ENCODE measurements at regions not wholly inside any gene's neighbourhood (a gene's known extent, or its start where the extent isn't known, plus 50 kb on each side); places are given as distances from the start of the nearest gene placed in this dataset.

GRCh38 chr14:41297576-41298327 lies 308.9 kb upstream of the LRFN5 start:
- Mint-ChIP-seq H3K9me3 (no peaks in the 10 kb centered on the region), H3K36me3 (ENCODE audit: insufficient read depth in 1 of 3, low read depth in 3 of 3) (no peaks in the 10 kb centered on the region), H3K4me3 (no peak overlapping the region), H3K4me1 (peaks cover 12 to 14% of the 10 kb centered on the region in 2 experiments), H3K27ac (no peak overlapping the region), H3K27me3 (ENCODE audit: low read depth) (no peaks in the 10 kb centered on the region)
- no peak overlapping the region for H4K8ac ChIP-seq (replicated peaks; ENCODE audit: insufficient read length, low read depth, low read length)
- WGBS (ENCODE audit: extremely low coverage, insufficient read length, low lambda C conversion rate), result no CpG with 5 or more reads among the region's 5 CpGs
- no peaks in the 10 kb centered on the region for H3K27me3 ChIP-seq (ENCODE audit: insufficient read depth, low read length)
- no peak overlapping the region for H2BK20ac ChIP-seq (ENCODE audit: low read depth, low read length, poor library complexity, severe bottlenecking)
- H2BK5ac ChIP-seq (ENCODE audit: insufficient read length, low read length), result no peak overlapping the region
- no peak overlapping the region for H2AK5ac ChIP-seq (ENCODE audit: insufficient read length, low read length)
- no peak overlapping the region for H3K23ac ChIP-seq (ENCODE audit: insufficient read length, low read depth, low read length)
- 0 out of 2 replicates have a peak, but pooled peaks cover 2% of the 10 kb centered on the region for H3K4me1 ChIP-seq (ENCODE audit: insufficient read depth, low read length)
- H2BK12ac ChIP-seq (ENCODE audit: insufficient read length, low read depth, low read length), result no peak overlapping the region
- no peak overlapping the region for H3K18ac ChIP-seq (ENCODE audit: insufficient read length, low read depth, low read length)
- no peak overlapping the region for H3K9ac ChIP-seq (ENCODE audit: extremely low read depth, insufficient read length, low read length)
- H3K14ac ChIP-seq (ENCODE audit: insufficient read depth, low read length), result no peak overlapping the region
- no peak overlapping the region for H3T11ph ChIP-seq (ENCODE audit: low read length)
- H3K79me1 ChIP-seq (ENCODE audit: insufficient read depth, low read depth, low read length, poor library complexity, severe bottlenecking), result no peaks in the 10 kb centered on the region
- no peak overlapping the region for H3K56ac ChIP-seq (ENCODE audit: insufficient read length, low read depth, low read length)
- no peak overlapping the region for H2AFZ ChIP-seq (ENCODE audit: low read length)
- H3K9me3 ChIP-seq (ENCODE audit: control insufficient read depth, low read depth, low read length), result no peaks in the 10 kb centered on the region
- no peak overlapping the region for H3K27ac ChIP-seq (ENCODE audit: insufficient read length, low read depth, low read length)
- no peak overlapping the region for H2BK15ac ChIP-seq (ENCODE audit: low read depth, low read length)
- no peak for DNase-seq
- H4K20me1 ChIP-seq (ENCODE audit: control insufficient read depth, insufficient read depth, insufficient read length), result no peaks in the 10 kb centered on the region
- no peak overlapping the region for H3K4me2 ChIP-seq (ENCODE audit: insufficient read depth, insufficient read length, low read length)
- H3K23me2 ChIP-seq (ENCODE audit: insufficient read length, low read depth, low read length, poor library complexity, severe bottlenecking), result no peaks in the 10 kb centered on the region
- H3K4ac ChIP-seq (ENCODE audit: low read depth, low read length), result no peak overlapping the region
- no peak overlapping the region for H4K91ac ChIP-seq (ENCODE audit: insufficient read length, low read depth, low read length)
- no peak overlapping the region for H4K5ac ChIP-seq (ENCODE audit: insufficient read length, low read depth, low read length)
- TF ChIP-seq CTCF (conservative IDR thresholded peaks at IDR 0.05), result no peak
- no peaks in the 10 kb centered on the region for H3K79me2 ChIP-seq (ENCODE audit: insufficient read depth, low read length)
- H2BK120ac ChIP-seq (ENCODE audit: low read depth, low read length, poor library complexity, severe bottlenecking), result no peak overlapping the region
